HG03108 (cell line): ENCODE measurements at regions not wholly inside any gene's neighbourhood (a gene's known extent, or its start where the extent isn't known, plus 50 kb on each side); places are given as distances from the start of the nearest gene placed in this dataset.

ENCODE experiments used
- ATAC-seq: cut with Tn5 transposase; IDR thresholded peaks from one replicate; pipeline ENCODE4 v1.9.1; 2021; ENCODE audit warnings: moderate library complexity; ENCODE audit not compliant: unreplicated experiment

- no peak for ATAC-seq
Observed at GRCh38 chr4:107255114-107255513, 219.0 kb upstream of the DKK2 start.

- ATAC-seq, result no peak
Observed at GRCh38 chr4:107253579-107254068, 217.5 kb upstream of the DKK2 start.

- ATAC-seq, result no peak
Observed at GRCh38 chr4:107253090-107253489, 217.0 kb upstream of the DKK2 start.

- no peak for ATAC-seq
Observed at GRCh38 chr4:107252571-107252970, 216.5 kb upstream of the DKK2 start.

- no peak for ATAC-seq
Observed at GRCh38 chr4:107248571-107248970, 212.5 kb upstream of the DKK2 start.

GRCh38 chr4:107247738-107248137 lies 211.6 kb upstream of the DKK2 start:
- ATAC-seq, result no peak

- ATAC-seq, result no peak
Observed at GRCh38 chr4:107246761-107247160, 210.6 kb upstream of the DKK2 start.

- no peak for ATAC-seq
Observed at GRCh38 chr4:107243141-107243781, 207.1 kb upstream of the DKK2 start.

- ATAC-seq, result no peak
Observed at GRCh38 chr4:107220976-107221375, 184.9 kb upstream of the DKK2 start.

- no peak for ATAC-seq
Observed at GRCh38 chr4:107219681-107220080, 183.6 kb upstream of the DKK2 start.

- ATAC-seq, result no peak
Observed at GRCh38 chr4:107216379-107216778, 180.3 kb upstream of the DKK2 start.

GRCh38 chr4:107215222-107215621 lies 179.1 kb upstream of the DKK2 start:
- ATAC-seq, result no peak

- no peak for ATAC-seq
Observed at GRCh38 chr4:107213880-107214279, 177.8 kb upstream of the DKK2 start.

GRCh38 chr4:107213410-107213809 lies 177.3 kb upstream of the DKK2 start:
- ATAC-seq, result no peak

GRCh38 chr4:107212565-107212964 lies 176.5 kb upstream of the DKK2 start:
- no peak for ATAC-seq

- no peak for ATAC-seq
Observed at GRCh38 chr4:107210450-107211239, 174.5 kb upstream of the DKK2 start.

- ATAC-seq, result no peak
Observed at GRCh38 chr4:107203733-107204132, 167.6 kb upstream of the DKK2 start.

- ATAC-seq, result no peak
Observed at GRCh38 chr4:107202744-107203143, 166.6 kb upstream of the DKK2 start.

- ATAC-seq, result no peak
Observed at GRCh38 chr4:107197121-107197520, 161.0 kb upstream of the DKK2 start.

- no peak for ATAC-seq
Observed at GRCh38 chr4:107196312-107196711, 160.2 kb upstream of the DKK2 start.

- ATAC-seq, result no peak
Observed at GRCh38 chr4:107194005-107194404, 157.9 kb upstream of the DKK2 start.

GRCh38 chr4:107192601-107193000 lies 156.5 kb upstream of the DKK2 start:
- ATAC-seq, result no peak
